GF-D8 (cell line): ENCODE measurements at regions not wholly inside any gene's neighbourhood (a gene's known extent, or its start where the extent isn't known, plus 50 kb on each side); places are given as distances from the start of the nearest gene placed in this dataset.

Experiments
- DNase-seq: peaks from one replicate; lab custom pipeline; 2025; lab: John Stamatoyannopoulos, UW

- DNase-seq: no peak
These were observed 246.2 kb downstream of the LRFN2 start for GRCh38 chr6:40340957-40341356.

- no peak for DNase-seq
These were observed 247.0 kb downstream of the LRFN2 start for GRCh38 chr6:40340196-40340595.

GRCh38 chr6:40338306-40338705, 248.9 kb downstream of the LRFN2 start:
- no peak for DNase-seq

- no peak for DNase-seq
These were observed 250.0 kb downstream of the LRFN2 start for GRCh38 chr6:40336940-40337760.

DNA sequence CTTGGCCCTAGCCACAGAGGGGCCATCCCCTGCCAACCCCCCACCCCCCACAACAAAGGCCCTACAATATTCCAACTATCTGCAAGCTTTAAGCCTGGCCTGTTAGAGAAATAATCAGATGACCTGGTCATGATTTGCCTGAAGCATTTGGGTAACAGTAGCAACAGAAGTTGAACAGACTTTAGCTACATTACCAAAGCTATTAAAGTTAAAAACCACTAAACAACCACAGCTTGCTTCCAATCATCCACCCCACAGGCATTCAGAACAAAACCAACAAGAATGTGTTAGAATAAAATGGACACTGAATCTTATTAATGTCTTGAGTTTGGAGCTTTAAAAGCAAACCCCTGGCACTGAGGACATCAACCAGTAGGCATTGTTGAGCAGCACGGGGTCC, 250.9 kb downstream of the LRFN2 start:
- DNase-seq: no peak

- DNase-seq: no peak
These were observed 252.5 kb downstream of the LRFN2 start for GRCh38 chr6:40334496-40335270.

DNA sequence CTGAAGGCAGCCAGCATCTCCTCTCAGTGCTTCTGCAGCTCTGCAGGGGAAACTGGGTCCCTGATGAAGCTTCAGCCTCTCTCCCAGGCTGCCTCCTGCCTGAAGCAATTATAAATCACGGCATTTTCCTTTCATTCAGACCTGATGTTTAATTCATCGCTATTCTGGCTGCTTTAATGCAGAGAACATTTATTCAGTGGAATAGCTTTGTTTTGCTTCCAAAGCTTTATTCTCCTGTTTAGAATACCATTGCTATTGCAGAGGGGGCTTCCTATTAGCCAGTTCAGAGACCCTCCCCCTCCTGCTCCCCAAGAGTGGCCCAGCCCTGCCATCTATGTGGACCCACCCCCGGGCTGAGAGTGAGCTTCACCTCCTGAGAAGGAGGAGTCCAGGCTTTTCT, 255.6 kb downstream of the LRFN2 start:
- no peak for DNase-seq

- no peak for DNase-seq
These were observed 256.9 kb downstream of the LRFN2 start for GRCh38 chr6:40330301-40330721.

DNA sequence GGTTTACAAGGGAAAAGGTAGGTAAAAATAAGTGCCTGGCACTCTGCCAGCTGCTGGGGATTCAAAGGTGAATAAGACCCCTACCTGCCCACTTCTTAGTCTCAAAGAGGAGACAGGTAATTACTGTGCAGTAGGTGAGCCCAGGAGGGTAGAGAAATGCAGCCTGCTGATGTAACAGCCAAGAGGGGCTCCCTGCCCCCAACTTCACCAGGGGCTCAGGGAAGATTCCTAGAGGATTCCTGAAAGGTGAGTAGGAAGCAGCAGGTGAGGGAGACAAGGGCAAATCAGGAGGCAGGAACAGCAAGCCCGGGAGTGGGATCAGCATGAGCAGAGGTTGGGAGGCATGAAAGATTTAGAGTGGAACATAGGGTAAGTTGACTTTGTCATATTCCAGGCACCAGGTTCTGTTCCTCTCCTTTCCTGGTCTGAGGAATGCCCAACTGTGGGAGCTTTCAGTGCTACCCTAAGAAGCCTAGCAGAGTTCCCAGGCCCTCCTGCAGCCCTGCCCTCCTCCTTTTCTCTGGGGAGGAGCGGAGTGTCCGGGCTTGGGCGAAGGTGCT, 258.1 kb downstream of the LRFN2 start:
- DNase-seq: no peak

DNA sequence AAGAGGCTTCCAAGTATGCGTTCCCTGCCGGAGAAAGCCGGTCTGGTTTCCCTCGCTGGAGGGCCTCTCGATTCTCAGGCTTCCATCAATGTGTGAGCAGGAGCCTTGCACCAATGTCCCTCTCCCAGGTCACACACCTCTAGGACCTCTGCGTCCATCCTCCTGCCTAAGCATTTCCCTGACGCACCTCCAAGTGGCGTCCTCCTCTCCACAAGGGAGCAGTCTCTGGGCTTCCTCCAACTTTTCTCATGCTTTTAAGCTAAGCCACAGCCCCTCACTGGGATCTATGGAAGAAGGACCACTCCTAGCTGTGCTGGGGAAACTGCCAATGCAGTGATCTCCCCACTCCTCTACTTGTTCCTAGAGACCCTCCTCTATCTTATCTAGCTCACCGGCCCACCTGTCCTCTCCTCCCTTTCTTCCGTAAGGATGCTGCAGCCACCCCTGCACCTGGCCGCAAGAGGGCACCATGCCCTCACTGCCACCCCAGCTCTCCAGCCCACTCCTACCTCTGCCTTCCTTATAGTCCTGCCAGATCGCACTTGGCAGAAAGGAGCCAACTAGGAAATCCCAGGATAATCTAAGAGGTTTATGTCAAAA, 258.7 kb downstream of the LRFN2 start:
- no peak for DNase-seq

DNA sequence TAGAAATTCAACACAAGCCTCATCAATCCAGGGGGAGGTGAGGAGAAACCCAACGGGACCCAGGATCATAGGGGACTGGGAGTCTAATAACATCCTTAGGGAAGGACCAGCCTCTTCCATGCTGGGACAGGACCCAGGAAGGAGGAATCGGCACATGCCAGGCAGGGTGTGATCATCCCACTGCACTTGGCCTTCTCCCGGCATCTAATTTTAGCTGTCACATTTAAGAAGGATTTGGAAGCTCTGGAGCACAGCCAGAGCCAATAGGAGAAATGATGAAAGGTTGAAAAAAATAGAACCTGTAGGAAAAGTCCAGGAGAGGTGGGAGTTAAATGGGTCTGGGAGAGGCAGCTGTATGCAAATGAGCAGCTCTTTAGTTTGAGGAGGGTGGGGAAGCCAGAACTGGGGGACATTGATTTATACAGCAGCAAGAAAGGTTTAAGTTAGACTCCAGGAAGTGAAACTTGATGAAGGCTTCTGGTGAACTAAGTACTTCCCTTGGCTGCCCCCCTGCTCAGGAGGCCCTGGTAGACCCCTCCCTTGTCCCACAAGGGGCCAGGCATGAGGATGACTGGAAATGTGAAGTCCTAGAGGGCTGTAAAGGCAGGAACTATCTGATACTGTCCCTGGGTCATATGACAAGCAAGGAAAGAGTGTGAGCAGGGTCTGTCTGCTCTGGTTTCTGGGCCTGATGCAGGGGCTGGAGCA, 260.3 kb downstream of the LRFN2 start:
- DNase-seq: no peak

- no peak for DNase-seq
These were observed 261.4 kb downstream of the LRFN2 start for GRCh38 chr6:40325791-40326190.

DNA sequence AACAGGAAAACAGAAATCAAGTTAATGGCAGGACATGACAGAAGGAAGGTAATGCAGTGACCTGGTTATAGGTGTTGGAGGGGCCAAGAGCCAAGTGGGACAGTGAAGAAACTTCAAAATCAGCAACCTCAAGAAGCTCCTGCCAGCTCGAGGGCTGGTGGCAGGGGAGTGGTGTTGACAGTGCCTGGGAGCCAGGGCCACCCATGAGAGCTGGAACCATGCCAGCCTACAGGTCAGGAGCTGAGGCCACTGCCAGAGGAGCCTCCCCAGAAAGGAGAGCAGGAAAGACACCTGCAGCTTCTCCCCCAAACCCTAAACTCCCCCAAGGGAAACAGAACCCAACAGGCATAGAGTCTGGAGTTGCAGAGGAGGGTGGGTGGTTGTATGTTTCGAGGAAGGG, 262.1 kb downstream of the LRFN2 start:
- no peak for DNase-seq

DNA sequence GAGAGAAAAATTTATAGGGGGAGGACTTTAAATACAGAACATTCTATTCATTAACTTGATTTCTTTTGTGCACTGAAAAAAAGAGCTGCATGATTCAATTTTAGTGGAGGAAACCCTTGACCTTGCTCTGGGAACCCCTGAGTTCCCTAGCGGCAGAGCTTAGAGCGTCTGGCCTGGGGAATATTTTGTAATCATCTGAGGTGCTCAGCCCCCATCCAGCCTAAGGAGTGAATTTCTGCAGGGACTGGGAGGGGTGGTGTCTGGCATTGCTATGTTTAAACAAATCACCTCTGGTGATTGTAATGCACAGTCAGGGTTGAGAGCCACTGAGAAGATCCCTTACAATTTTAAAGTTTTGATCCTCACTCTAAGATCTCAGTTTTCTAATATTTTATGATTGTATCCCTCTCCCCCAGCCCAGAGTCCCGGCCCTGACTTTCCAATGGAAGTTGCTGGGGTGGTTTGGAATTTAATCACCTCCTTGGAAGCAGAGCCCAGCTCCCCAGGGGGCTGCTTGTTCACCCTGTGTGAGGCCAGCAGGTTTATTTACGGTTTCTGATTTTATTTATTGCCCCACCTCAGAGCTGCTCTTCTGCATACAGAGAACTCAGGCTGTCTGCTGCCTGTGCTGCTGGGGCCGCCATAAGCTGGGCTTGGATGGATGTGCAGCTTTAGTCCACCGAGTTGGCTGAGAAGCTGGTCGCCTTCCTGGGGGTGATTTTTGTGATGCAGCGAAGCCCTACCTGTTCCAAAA, 263.1 kb downstream of the LRFN2 start:
- no peak for DNase-seq

DNA sequence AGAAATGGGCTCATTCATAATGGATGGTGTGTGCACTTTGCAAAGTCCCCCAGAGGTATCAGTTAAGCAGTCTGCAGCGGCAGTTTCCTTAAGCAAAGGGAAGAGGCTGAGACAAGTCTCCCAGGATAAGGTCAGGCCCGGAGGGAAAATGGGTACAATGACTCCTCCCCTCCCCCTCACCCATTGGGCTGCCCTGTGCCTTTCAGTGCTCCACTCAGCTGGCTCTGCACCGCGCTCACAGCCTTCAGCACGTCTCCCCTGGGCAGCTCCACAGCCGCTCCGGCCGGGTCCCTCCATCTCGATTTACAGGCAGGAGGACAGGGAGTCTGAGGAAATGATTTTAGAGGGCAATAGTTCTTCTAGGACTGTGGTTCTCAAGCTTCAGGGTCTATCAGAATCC, 264.8 kb downstream of the LRFN2 start:
- no peak for DNase-seq

DNA sequence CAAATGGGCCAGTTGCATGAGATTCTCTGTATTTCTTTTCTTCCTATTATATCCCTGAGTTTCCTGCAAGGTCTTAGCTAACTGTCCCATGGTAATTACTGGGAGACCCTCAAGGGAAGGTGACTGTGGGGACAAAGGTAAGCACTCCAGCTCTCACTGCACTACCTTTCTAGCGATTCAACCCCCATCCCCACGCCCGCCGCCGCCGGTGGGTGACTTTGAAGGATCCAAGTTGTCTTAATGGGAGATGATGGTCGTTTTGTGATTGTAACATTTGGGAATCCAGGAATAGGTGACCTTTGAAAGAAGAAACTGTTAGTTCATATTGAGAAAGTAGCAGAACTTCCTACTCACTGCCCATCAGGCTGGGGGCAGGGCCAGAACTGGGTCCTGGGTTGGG, 265.5 kb downstream of the LRFN2 start:
- no peak for DNase-seq

DNA sequence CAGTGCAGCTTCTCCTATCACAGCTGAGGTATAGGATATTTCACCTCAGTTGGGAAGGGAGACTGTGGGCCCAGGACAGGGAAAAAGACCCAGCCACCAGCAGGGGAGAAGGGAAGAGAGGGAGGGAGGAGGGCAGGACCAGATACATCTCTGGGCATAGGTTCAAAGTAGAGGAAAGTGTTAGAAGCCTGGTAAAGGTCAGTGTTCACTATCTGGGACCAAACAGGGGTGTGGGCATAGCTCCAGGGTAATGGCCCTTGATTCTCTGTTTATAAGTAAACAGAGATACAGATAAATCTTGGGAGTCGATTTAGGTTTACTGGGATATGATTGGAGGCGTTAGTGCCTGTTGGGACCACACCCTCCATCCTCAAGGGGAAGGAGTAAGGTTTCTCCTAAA, 266.2 kb downstream of the LRFN2 start:
- DNase-seq: no peak

DNA sequence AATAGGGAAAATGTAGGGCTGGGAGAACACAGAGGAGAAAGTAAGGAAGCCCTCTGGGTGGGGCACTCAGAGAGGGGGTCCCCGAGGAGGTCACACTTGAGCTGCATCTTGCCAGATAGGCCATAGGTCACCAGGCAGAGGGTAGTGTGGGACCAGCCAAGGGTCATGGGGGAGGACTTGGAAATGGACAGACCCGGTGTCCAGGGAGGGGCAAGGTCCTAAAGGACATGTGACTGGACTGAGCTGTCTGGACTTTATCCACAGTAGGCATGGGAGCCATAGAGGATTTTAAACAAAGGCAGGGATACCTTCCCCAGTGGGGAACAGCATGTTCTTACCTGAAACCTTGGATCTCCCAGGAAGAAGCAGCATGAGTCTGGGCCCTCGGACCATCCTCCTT, 266.7 kb downstream of the LRFN2 start:
- DNase-seq: no peak

- no peak for DNase-seq
These were observed 268.0 kb downstream of the LRFN2 start for GRCh38 chr6:40319124-40319523.

DNA sequence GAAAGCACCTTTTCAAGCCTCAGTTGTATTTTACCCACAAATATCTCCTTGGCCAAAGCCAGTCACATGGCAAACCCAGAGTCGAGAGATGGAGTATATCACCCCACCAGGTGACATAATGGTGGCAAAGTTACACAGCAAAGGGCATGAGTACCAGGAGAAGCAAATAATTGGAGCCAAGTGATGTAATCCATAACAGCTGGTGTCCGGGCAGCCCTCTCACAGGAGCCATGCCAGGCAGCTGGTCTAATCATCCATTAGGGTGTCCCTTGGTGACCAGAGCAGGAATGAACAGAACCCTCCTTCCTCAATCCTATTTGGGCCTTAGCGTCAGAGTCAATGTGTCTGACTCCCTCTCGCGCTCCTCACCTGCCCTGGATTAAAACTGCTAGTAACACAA, 272.1 kb downstream of the LRFN2 start:
- no peak for DNase-seq

- DNase-seq: no peak
These were observed 273.6 kb downstream of the LRFN2 start for GRCh38 chr6:40313582-40313981.
